Keratinocyte (primary cell): ENCODE measurements at regions not wholly inside any gene's neighbourhood (a gene's known extent, or its start where the extent isn't known, plus 50 kb on each side); places are given as distances from the start of the nearest gene placed in this dataset.
A peak's percentile ranks its signal among the peaks of the same experiment; 100 is the strongest.

Source experiments
- DNase-seq: peaks from one replicate; pipeline ENCODE4 v3.0.0-alpha.2; 2011; ENCODE audit warnings: low read depth, missing footprints, low spot score
- FAIRE-seq: peaks from 2 replicates; lab custom pipeline; 2011; peaks lifted over from hg19 to GRCh38; lab: Jason Lieb, UNC
- H2AFZ ChIP-seq: 2 replicates; pipeline ENCODE4 v1.6.0; 2012; ENCODE audit warnings: low read length, control low read depth, inconsistent platforms; ENCODE audit not compliant: control insufficient read depth
- H3K27ac ChIP-seq: 2 replicates; pipeline ENCODE4 v1.5.1; 2011; ENCODE audit warnings: low read length; ENCODE audit not compliant: control insufficient read depth, insufficient read depth
- H3K27me3 ChIP-seq: 3 replicates; pipeline ENCODE4 v1.6.0; 2011; ENCODE audit warnings: low read length; ENCODE audit not compliant: control insufficient read depth, insufficient read depth; ENCODE audit errors: extremely low read depth
- H3K36me3 ChIP-seq, 2 experiments: 2 replicates in 1 of 2; 3 replicates in 1 of 2; pipeline ENCODE4 v1.5.1; 2011; ENCODE audit warnings: low read length in 2 of 2, mild to moderate bottlenecking in 1 of 2; ENCODE audit not compliant: control insufficient read depth in 2 of 2, insufficient read depth in 2 of 2; ENCODE audit errors: extremely low read depth in 1 of 2
- H3K4me1 ChIP-seq: 3 replicates; pipeline ENCODE4 v1.5.1; 2011; ENCODE audit warnings: low read length; ENCODE audit not compliant: control insufficient read depth, insufficient read depth; ENCODE audit errors: extremely low read depth
- H3K4me2 ChIP-seq: 3 replicates; pipeline ENCODE4 v1.6.0; 2011; ENCODE audit warnings: low read depth, low read length; ENCODE audit not compliant: control insufficient read depth, insufficient read depth; ENCODE audit errors: extremely low read depth
- H3K4me3 ChIP-seq, 3 experiments: fragments of 200-600 bp in 1 of 3; sonication (generic) in 1 of 3; 2 replicates in 2 of 3; 3 replicates in 1 of 3; pipeline ENCODE4 v1.5.1; 2011 to 2016; ENCODE audit warnings: low read length in 3 of 3, mild to moderate bottlenecking in 3 of 3, control low read depth in 2 of 3, inconsistent platforms in 1 of 3, low read depth in 1 of 3, mixed read lengths in 1 of 3, mixed run types in 1 of 3, moderate library complexity in 1 of 3; ENCODE audit not compliant: control insufficient read depth in 2 of 3, insufficient read depth in 2 of 3; ENCODE audit errors: extremely low read depth in 1 of 3
- H3K79me2 ChIP-seq: 2 replicates; pipeline ENCODE4 v1.6.0; 2012; ENCODE audit warnings: low read length; ENCODE audit not compliant: control insufficient read depth, insufficient read depth
- H3K9ac ChIP-seq: 3 replicates; pipeline ENCODE4 v1.6.0; 2011; ENCODE audit warnings: low read length; ENCODE audit not compliant: control insufficient read depth, insufficient read depth; ENCODE audit errors: extremely low read depth
- H3K9me1 ChIP-seq: 3 replicates; pipeline ENCODE4 v1.6.0; 2011; ENCODE audit warnings: low read length; ENCODE audit not compliant: control insufficient read depth, insufficient read depth; ENCODE audit errors: extremely low read depth
- H3K9me3 ChIP-seq: 2 replicates; pipeline ENCODE4 v1.5.1; 2012; ENCODE audit warnings: low read depth, low read length; ENCODE audit not compliant: control insufficient read depth
- H4K20me1 ChIP-seq: 3 replicates; pipeline ENCODE4 v1.6.0; 2011; ENCODE audit warnings: low read length; ENCODE audit not compliant: control insufficient read depth, insufficient read depth; ENCODE audit errors: extremely low read depth
- CTCF ChIP-seq, 3 experiments: IDR thresholded peaks in 1 of 3; conservative IDR thresholded peaks in 1 of 3; optimal IDR thresholded peaks in 1 of 3; 2 replicates in 2 of 3; 3 replicates in 1 of 3; pipeline versions ENCODE3 to v1.5.1; 2011; ENCODE audit warnings: low read length in 3 of 3, mild to moderate bottlenecking in 3 of 3, moderate library complexity in 2 of 3, control low read depth in 1 of 3, inconsistent platforms in 1 of 3; ENCODE audit not compliant: insufficient read depth in 2 of 3; ENCODE audit errors: extremely low read depth in 1 of 3
- EZH2 ChIP-seq: IDR thresholded peaks from one replicate; pipeline ENCODE4 v1.6.1; 2012; ENCODE audit warnings: inconsistent platforms, mild to moderate bottlenecking, low read length, moderate library complexity
- dilution Hi-C: fragments of 300-500 bp; cut with MboI; formaldehyde crosslinking; loops from one replicate; pipeline ENCODE4 v1.7.0; 2020; ENCODE audit warnings: low sequenced_read_pairs; ENCODE audit not compliant: extremely low pct_ligation_motif_present

- Histone ChIP-seq H3K4me1 (no peaks in the 10 kb centered on the region), H3K27ac (no peak overlapping the region), H3K27me3 (no peaks in the 10 kb centered on the region), H3K36me3 (no peaks in the 10 kb centered on the region), H3K9me3 (no peaks in the 10 kb centered on the region), H3K4me3 (no peak overlapping the region), H3K4me2 (no peak overlapping the region), H2AFZ (no peak overlapping the region), H4K20me1 (no peaks in the 10 kb centered on the region), H3K79me2 (no peaks in the 10 kb centered on the region), H3K9me1 (no peaks in the 10 kb centered on the region), H3K9ac (no peak overlapping the region)
- FAIRE-seq (peak; percentile 62), DNase-seq (no peak)
- dilution Hi-C loops = no loop called here
- TF ChIP-seq CTCF (optimal IDR thresholded peaks at IDR 0.05 in 1 of 3, IDR thresholded peaks at IDR 0.05 in 1 of 3, conservative IDR thresholded peaks at IDR 0.05 in 1 of 3; ENCODE audit: extremely low read depth in 1 of 3, insufficient read depth in 2 of 3, low read length in 3 of 3) (no peak), EZH2 (no peak)
These were observed 209.4 kb downstream of the ZEB2 start for GRCh38 chr2:144310484-144310883.

GRCh38 chr2:144307711-144308110, 212.2 kb downstream of the ZEB2 start:
- H3K4me3 ChIP-seq = no peak overlapping the region
- dilution Hi-C loops = no loop called here
- TF ChIP-seq EZH2 = no peak
- no peak for TF ChIP-seq CTCF (optimal IDR thresholded peaks at IDR 0.05 in 1 of 3, IDR thresholded peaks at IDR 0.05 in 1 of 3, conservative IDR thresholded peaks at IDR 0.05 in 1 of 3; ENCODE audit: extremely low read depth in 1 of 3, insufficient read depth in 2 of 3, low read length in 3 of 3)
- no peaks in the 10 kb centered on the region for H3K36me3 ChIP-seq
- no peak for DNase-seq
- no peak overlapping the region for H3K9ac ChIP-seq
- no peaks in the 10 kb centered on the region for H4K20me1 ChIP-seq
- FAIRE-seq = no peak
- no peaks in the 10 kb centered on the region for H3K9me1 ChIP-seq
- H3K79me2 ChIP-seq = no peaks in the 10 kb centered on the region
- no peak overlapping the region for H3K4me2 ChIP-seq
- H2AFZ ChIP-seq = no peak overlapping the region
- H3K27me3 ChIP-seq = no peaks in the 10 kb centered on the region
- H3K9me3 ChIP-seq = no peaks in the 10 kb centered on the region
- no peak overlapping the region for H3K27ac ChIP-seq
- H3K4me1 ChIP-seq = no peaks in the 10 kb centered on the region
